ENCODE measurements at regions not wholly inside any gene's neighbourhood (a gene's known extent, or its start where the extent isn't known, plus 50 kb on each side); places are given as distances from the start of the nearest gene placed in this dataset.

GRCh38 chr5:82620957-82621600 lies 342.9 kb upstream of the RPS23 start:
- H3F3A ChIP-seq (ENCODE audit: insufficient read depth, low read length): no peaks in the 10 kb centered on the region
- H3K4me2 ChIP-seq (ENCODE audit: low read depth, low read length): peak overlapping the region; percentile 40
- no peaks in the 10 kb centered on the region for H4K20me1 ChIP-seq (ENCODE audit: insufficient read depth, low read length)
- H3K27ac ChIP-seq (ENCODE audit: low read length): peak overlapping the region; percentile 32; the same call in 1 of the 2 replicates
- no peaks in the 10 kb centered on the region for H3K79me2 ChIP-seq (ENCODE audit: low read length)
- H3K9ac ChIP-seq (ENCODE audit: low read length): no peak overlapping the region
- peak; percentile 83 for DNase-seq
- TF ChIP-seq EZH2phosphoT487 (IDR thresholded peaks at IDR 0.05; ENCODE audit: low read length): no peak
- no peak for TF ChIP-seq CTCF (IDR thresholded peaks at IDR 0.05; ENCODE audit: low read length)
- TF ChIP-seq EZH2 (optimal IDR thresholded peaks at IDR 0.05; ENCODE audit: low read depth, low read length): no peak
- peaks cover 7% of the 10 kb centered on the region for H3K4me1 ChIP-seq (ENCODE audit: low read length)
- no peaks in the 10 kb centered on the region for H3K27me3 ChIP-seq (replicated peaks; ENCODE audit: insufficient read depth, low read length)
- no peaks in the 10 kb centered on the region for H3K9me2 ChIP-seq (replicated peaks; ENCODE audit: insufficient read depth, low read length)
- H2AFZ ChIP-seq (ENCODE audit: low read length): peak overlapping the region; percentile 57
- no peaks in the 10 kb centered on the region for H3K36me3 ChIP-seq (replicated peaks; ENCODE audit: insufficient read depth, low read length)
- no peak overlapping the region for H3K4me3 ChIP-seq (ENCODE audit: low read length)
- H3K9me3 ChIP-seq (replicated peaks; ENCODE audit: insufficient read depth, low read length): no peaks in the 10 kb centered on the region

GRCh38 chr5:82619097-82619496 lies 340.9 kb upstream of the RPS23 start:
- no peaks in the 10 kb centered on the region for H3F3A ChIP-seq (ENCODE audit: insufficient read depth, low read length)
- H3K27ac ChIP-seq (ENCODE audit: low read length): no peak overlapping the region
- H3K27me3 ChIP-seq (replicated peaks; ENCODE audit: insufficient read depth, low read length): no peaks in the 10 kb centered on the region
- H3K4me1 ChIP-seq (ENCODE audit: low read length): peaks cover 7% of the 10 kb centered on the region
- H2AFZ ChIP-seq (ENCODE audit: low read length): no peak overlapping the region
- no peaks in the 10 kb centered on the region for H3K9me2 ChIP-seq (replicated peaks; ENCODE audit: insufficient read depth, low read length)
- no peak overlapping the region for H3K4me2 ChIP-seq (ENCODE audit: low read depth, low read length)
- H3K79me2 ChIP-seq (ENCODE audit: low read length): no peaks in the 10 kb centered on the region
- no peaks in the 10 kb centered on the region for H3K9me3 ChIP-seq (replicated peaks; ENCODE audit: insufficient read depth, low read length)
- no peaks in the 10 kb centered on the region for H3K36me3 ChIP-seq (replicated peaks; ENCODE audit: insufficient read depth, low read length)
- H4K20me1 ChIP-seq (ENCODE audit: insufficient read depth, low read length): no peaks in the 10 kb centered on the region
- TF ChIP-seq EZH2 (optimal IDR thresholded peaks at IDR 0.05; ENCODE audit: low read depth, low read length) (no peak), EZH2phosphoT487 (IDR thresholded peaks at IDR 0.05; ENCODE audit: low read length) (no peak), CTCF (IDR thresholded peaks at IDR 0.05; ENCODE audit: low read length) (no peak)
- H3K9ac ChIP-seq (ENCODE audit: low read length): no peak overlapping the region
- no peak overlapping the region for H3K4me3 ChIP-seq (ENCODE audit: low read length)
- no peak for DNase-seq

- Histone ChIP-seq H3K4me2 (ENCODE audit: low read depth, low read length) (no peak overlapping the region), H4K20me1 (ENCODE audit: insufficient read depth, low read length) (no peaks in the 10 kb centered on the region), H2AFZ (ENCODE audit: low read length) (no peak overlapping the region), H3K9ac (ENCODE audit: low read length) (no peak overlapping the region), H3K27me3 (replicated peaks; ENCODE audit: insufficient read depth, low read length) (no peaks in the 10 kb centered on the region), H3K4me3 (ENCODE audit: low read length) (no peak overlapping the region), H3K9me3 (replicated peaks; ENCODE audit: insufficient read depth, low read length) (no peaks in the 10 kb centered on the region), H3F3A (ENCODE audit: insufficient read depth, low read length) (no peaks in the 10 kb centered on the region), H3K36me3 (replicated peaks; ENCODE audit: insufficient read depth, low read length) (no peaks in the 10 kb centered on the region), H3K4me1 (ENCODE audit: low read length) (no peaks in the 10 kb centered on the region), H3K27ac (ENCODE audit: low read length) (no peak overlapping the region), H3K79me2 (ENCODE audit: low read length) (no peaks in the 10 kb centered on the region), H3K9me2 (replicated peaks; ENCODE audit: insufficient read depth, low read length) (no peaks in the 10 kb centered on the region)
- no peak for DNase-seq
- TF ChIP-seq EZH2 (optimal IDR thresholded peaks at IDR 0.05; ENCODE audit: low read depth, low read length): no peak
- TF ChIP-seq CTCF (IDR thresholded peaks at IDR 0.05; ENCODE audit: low read length): no peak
Measured at GRCh38 chr5:82614706-82615105, 336.6 kb upstream of the RPS23 start.

Measured in MM.1S (cell line).